Transverse colon (tissue), 4 donors: ENCODE measurements at regions not wholly inside any gene's neighbourhood (a gene's known extent, or its start where the extent isn't known, plus 50 kb on each side); places are given as distances from the start of the nearest gene placed in this dataset.

Source experiments
- CTCF ChIP-seq, 5 experiments: fragments of 200-600 bp in 3 of 5; fragments of 450-650 bp in 2 of 5; sonication (generic) in 3 of 5; IDR thresholded peaks; 1 replicate in 2 of 5; 2 replicates in 3 of 5; pipeline ENCODE4 v1.5.1; 2016 to 2017; ENCODE audit warnings: antibody characterized with exemption in 5 of 5, inconsistent platforms in 3 of 5, mild to moderate bottlenecking in 2 of 5, moderate library complexity in 1 of 5
- POLR2AphosphoS5 ChIP-seq, 3 donors: sonication (generic); formaldehyde crosslinking; IDR thresholded peaks; one replicate each; pipeline ENCODE4 v1.6.1; 2016; ENCODE audit warnings: antibody characterized with exemption in 3 of 3

DNA sequence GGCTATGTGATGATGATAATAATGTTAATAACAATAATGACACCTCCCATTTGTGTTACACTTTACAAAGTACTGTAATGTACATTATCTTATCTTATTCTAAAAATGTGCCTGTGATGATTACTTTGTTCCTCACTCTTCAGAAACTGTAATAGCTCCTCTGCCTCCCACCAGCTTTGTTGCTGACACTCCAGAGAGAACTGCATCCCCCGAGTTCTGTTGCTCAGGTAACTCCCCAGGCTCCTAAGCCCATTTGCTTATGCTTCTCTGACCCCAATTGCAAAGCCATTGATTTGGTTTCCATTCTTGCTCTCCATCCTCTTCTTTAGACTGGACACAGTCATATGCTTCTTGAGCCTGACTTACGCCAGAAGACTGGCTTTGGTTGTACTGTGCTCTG lies 319.7 kb downstream of the EPM2A start:
- no peak for TF ChIP-seq POLR2AphosphoS5 (IDR thresholded peaks at IDR 0.05)
- no peak for TF ChIP-seq CTCF (IDR thresholded peaks at IDR 0.05)
